ENCODE measurements at regions not wholly inside any gene's neighbourhood (a gene's known extent, or its start where the extent isn't known, plus 50 kb on each side); places are given as distances from the start of the nearest gene placed in this dataset.

DNA sequence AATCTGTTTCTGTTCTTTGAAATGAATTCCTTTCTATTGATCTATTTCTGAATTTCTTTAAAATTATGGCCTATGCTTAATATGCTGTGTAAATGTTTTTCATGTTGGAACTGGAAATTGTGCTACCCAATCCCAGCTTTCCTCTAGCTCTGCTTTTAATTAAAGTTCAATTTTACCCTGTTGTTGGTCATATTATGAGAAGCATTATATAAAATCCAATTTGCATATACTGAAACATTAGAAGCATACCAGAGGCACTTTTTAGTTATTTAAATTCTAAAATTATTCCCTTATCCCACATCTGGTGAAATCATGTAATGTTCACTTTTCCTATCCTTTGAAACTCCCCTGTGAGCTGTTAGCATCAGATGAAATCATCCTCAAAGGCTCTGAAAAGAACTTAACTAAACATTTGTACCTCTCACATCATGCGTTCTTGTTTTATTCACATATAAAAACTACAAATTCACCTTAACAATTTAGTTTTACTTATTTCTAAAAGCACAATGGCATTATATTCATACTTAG is 160.6 kb upstream of the COL21A1 start:
- DNase-seq = no peak

DNA sequence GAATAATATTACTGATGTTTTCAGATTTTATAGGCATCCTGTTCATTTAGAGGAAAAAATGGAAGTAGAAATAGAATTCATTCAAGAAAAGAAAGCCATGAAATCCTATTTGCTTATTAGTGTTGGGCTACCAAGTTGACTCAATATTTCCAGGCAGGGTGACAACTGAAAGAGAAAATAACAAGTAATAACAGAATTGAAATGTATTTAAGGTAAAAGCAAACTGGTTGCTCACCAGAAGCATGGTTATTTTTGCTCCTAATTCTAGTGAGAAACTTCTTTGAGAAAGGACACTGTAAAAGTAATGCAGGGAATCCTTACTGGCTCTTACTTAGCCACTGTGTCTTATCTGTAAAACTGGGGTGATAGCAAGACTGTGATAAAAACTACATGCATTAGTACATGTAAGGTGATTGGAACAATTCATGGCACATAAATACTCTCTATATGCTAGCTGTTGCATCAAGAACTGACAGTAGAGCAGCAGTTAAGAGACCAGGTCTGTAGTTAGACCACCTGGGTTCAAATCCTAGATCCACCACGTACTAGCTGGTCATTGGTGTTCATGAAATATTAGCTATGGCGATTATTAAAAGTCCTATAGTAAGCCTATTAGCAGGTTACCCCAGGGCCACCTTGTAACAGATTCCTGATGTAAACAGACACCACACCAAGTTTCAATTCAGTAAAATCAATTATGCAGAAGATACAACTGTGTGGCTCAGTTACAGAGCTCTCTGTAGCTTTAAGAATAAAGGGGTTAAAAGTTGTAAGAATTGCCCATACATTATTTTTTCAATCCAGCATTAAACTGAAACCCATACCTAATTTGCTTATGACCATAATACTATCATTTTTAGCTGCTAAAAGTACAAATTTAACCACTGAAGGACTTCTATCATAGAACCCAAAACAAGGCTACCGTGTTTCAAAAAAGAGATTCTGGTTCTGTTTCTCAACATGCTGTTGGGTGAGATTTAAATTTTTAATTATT is 159.2 kb upstream of the COL21A1 start:
- DNase-seq = no peak

DNA sequence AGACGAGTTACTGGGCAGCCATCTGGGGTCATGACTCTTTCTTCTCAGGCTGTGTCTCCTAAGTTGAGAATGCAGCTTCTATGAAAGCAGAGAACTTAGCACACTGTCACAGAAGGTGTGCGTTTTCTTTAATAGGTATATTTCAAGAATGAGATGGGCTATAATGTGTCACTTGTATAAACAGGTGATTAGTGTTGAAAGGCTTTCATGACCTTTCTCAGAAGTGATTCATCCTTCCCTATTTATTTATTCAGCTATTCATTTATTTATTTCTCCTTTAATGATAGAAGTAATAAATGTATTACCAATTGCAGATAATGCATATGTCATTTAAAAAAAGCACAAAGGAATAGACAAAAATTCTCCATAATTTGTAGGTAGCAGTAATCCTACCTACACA is 157.2 kb upstream of the COL21A1 start:
- no peak for DNase-seq

DNA sequence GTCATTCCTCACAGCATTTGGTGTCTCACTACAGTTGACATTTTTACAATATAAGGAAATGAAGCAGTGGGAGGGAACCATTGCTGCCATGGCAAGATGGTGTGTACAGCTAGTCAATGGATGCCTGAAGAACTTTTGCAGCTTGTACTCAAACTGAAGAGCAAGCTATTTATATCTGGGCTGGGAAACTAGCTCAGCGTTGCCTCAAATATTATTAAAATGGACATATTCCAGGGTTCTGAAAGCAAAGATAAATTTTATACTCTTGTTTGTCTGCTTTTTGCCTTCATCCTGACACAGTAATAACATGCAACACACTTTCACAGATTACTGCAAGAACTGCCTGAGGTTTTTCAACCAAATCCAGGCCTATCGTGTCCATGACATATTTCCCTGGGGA is 156.4 kb upstream of the COL21A1 start:
- DNase-seq = no peak

DNA sequence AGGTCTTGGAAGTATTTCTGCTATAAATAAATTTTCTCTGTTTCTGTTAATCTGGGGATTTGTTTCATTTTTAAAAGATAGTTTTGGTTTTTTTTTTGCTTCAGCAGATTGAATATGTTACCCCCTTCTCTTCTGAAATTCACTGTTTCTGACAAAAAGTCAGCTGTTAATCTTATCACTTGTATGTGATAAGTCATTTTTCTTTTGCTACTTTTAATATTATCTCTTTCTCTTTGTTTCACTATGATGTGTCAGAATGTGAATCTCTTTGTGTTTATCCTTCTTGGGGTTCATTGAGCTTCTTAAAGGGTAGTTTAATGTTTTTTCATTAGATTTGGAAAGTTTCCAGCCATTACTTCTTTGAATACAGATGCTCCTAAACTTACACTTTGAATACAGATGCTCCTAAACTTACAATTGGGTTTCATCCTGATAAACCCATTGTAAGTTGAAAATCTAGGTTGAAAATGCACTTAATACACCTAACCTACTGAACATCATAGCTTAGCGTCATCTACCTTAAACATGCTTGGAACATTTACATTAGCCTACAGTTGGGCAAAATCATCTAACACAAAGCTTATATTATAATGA is 154.2 kb upstream of the COL21A1 start:
- no peak for DNase-seq

DNA sequence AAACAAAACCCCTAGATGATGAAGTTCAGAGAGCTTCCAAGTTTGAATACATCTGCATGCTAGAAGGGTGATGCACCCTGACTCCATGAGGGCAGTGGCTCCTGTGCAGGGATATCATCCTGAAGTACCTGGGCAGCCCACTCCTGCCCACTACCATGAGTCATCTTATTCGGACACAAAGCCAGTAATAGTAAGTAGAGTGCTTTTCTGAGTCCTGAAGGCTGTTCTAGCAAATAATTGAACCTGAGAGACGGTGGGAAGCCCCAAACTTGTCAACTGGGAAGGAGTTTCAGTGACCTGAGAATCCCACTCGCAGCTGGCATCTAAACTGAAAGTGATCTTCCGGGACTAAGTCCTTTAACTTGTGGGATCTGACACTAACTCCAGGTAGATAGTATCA is 152.9 kb upstream of the COL21A1 start:
- no peak for DNase-seq

DNA sequence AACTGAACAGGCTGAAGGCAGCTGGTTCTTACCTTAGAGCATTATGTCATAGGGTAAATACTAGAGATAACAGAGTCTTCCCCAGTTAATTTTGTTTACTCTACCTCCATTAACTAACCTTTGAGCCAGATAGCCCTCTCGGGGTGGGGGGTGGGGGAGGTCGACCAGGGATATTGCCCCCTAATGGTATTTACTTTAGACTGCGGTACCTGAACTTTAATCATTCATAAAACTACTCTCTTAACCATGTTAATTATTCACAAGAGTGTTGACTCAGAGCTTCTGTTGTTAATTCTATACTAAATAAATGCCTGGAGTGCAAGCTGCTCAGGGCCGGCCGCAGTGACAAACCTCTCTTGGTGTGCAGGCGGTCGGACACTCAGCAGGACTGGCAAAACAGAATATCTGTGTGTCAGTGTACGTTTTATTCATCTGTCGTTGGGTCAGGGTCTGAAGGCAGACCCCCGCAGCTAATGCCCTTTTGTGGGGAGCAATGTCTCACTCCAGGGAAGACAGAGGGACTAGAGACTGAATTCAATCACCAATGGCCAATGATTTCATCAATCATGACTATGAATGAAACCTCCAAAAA is 152.4 kb upstream of the COL21A1 start:
- no peak for DNase-seq

DNA sequence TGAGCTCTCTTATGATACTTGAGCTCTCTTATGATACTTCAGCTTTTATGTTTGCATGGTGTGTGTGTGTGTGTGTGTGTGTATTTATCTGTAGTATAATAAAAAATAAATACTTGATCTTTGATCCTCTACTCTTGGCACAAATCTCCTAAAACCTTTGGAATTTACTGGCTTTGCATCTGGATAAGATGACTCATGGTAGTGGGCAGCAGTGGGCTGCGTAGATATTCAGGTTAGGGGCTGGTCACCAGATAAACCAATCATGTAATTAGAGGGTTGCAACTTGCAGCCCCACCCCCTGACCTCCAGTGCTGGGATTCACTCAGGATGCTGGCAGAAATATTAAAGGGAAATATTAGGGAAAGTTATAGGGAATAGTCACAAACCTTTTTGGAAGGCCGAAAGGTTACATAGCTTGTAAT is 151.9 kb upstream of the COL21A1 start:
- no peak for DNase-seq

DNA sequence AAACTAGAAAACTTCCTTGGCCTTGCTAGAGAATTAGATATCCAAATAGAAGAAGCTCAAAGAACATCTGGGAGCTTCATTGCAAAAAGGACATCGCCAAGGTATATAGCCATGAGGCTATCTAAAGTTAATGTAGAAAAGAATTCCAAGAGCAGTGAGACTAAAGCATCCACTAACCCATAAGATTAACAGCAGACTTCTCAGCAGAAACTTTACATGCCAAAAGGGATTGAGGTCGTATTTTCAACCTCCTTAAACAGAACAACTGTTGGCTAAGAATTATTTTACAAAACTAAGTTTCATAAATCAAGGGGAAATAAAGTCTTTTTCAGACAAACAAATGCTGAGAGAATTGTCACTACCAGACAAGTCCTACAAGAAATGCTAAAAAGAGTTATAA is 149.1 kb upstream of the COL21A1 start:
- DNase-seq = no peak

DNA sequence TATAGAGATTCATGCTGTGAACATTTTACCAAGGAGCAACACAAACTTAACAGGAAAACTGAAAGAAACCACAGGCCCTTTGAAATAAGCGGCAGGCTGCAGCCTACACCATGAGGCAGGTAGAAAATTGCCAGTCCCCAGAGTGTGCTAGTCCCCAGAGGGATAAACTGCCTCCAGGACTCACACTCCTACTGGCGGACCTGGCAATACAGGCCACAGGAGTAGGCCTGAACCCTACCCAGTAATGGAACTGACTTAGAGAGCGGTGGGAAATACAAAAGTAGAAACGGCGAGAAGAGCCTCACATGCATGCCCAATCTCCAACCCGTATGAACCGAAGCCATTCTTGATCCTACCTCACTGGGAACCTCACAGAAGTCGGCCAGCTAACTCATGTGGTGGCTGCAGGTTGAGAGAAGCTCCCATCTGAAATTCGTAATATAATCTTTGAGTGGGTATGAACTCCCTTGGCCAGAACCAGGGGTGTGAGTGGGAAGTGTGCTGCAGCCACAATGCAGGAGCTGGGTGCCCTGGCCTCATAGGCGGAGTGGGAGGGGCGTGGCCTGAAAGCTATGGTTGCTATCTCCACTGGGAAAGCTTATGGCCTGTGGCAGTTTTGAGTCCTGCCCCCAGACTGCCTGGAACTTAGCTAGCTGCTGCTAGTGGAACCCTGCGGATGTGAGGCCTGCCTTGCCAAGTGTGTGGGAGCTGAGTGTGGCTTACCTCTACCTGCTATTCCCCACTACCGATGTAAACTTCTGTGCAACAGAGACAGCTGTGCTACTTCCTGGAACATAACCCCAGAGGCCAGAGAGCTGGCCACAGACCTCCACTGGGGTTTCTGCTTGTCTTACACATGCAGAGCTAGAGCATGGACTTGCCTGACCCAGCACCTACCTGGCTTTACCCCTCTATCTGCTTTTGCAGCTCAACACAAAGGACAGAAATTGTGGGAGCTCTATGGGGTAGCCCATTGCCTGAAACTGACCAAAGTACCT is 146.5 kb upstream of the COL21A1 start:
- DNase-seq = no peak

DNA sequence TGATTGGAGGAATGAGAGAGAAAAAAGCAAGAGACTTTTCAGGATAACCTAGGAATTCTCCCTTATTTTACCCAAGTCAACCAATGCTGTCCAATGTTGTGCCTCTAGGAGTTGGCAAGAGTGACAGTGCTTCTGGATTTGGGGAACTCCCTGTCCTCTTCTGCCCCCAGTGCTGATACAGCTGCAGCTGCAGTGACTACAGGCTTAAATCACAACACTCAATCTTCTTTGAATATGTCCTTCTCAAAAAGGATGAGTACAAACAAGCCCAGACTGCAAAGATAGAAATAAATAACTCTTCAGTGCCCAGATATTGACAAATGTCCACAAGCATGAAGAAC is 141.0 kb upstream of the COL21A1 start:
- no peak for DNase-seq

DNA sequence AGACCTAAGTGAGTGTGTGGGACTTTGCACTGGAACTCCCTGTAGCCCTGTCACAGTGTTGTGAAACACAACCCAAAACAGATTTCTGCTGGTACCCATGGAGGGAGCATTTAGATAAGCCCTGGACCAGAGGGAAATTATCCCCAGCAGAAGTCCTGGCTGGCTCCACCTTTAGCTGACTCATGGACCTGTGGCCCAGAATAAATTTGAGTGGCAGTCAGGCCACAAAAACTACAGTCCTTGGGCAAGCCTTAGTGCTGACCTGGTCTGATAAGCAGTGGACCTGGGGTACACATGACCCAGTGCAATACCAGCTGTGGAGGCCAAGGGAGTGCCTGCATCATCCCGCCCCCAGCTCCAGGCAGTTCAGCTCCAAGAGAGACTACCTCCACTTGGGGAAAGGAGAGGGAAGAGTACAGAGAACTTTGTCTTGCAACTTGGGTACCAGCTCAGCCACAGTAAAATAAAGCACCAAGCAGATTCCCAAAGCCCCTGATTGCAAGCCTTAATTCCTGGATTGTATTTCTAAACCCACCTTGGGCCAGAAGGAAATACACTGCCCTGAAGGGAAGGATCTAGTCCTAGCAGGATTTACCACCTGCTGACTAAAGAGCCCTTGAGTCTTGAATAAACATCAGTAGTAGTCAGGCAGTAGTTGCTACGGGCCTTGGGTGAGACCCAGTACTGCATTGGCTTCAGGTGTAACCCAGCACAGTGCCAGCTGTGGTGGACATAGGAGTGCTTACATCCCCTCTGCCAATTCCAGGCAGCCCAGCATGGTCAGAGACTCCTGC is 140.4 kb upstream of the COL21A1 start:
- no peak for DNase-seq

DNA sequence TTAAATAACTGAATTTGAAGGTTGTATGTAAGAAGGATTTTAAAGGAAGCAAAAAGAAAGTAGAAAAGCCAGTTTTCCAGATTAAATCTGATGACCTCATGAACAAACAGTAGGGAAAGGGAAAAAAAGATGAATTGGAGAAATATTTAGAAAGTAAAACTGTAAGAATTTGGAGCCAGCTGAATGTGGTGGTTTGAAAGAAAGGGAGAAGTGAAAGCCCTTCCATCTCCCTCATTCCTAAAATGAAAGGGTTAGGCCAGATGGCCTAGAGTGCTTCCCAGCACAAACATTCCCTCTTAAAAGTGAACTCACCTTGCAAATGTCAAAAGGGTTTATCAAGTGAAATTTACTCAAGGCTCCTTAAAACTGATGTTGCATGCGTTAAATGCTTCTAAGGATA is 139.3 kb upstream of the COL21A1 start:
- DNase-seq = no peak

DNA sequence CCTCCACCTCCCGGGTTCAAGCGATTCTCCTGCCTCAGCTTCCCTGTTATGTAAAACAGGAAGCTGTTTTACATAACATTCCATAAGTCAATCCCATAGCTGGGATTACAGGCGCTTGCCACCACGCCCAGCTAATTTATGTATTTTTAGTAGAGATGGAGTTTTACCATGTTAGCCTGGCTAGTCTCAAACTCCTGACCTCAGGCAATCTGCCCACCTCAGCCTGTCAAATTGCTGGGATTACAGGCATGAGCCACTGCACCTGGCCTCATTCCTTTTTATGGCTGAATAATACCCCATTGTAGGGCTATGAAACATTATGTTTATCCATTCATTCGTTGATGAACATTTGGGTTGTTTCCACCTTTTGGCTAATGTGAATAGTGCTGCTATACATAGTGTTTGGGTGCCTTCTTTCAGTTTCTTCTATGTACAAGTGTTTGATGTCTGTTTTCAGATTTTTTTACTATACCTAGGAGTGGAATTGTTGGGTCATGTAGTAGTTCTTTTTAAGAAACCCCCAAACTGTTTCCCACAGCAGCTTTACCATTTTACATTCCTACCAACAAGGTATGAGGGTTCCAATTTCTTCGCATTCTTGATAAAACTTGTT is 138.7 kb upstream of the COL21A1 start:
- no peak for DNase-seq

DNA sequence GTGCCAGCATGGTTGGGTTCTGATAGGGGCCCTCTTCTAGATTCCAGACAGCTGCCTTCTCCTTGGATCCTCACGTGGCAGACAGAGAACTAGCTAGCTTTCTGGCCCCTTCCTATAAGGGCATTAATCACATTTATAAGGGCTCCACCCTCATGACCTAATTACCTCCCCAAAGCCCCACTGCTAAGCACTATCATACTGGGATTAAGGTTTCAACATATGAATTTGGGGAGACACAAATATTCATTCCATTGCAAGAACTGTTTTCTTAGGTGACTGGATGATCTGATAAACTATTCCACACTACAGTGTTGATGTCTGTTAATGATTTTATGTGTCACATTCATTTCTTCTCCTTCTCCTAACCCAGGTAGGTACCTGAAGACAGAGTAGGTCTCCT is 135.8 kb upstream of the COL21A1 start:
- no peak for DNase-seq

DNA sequence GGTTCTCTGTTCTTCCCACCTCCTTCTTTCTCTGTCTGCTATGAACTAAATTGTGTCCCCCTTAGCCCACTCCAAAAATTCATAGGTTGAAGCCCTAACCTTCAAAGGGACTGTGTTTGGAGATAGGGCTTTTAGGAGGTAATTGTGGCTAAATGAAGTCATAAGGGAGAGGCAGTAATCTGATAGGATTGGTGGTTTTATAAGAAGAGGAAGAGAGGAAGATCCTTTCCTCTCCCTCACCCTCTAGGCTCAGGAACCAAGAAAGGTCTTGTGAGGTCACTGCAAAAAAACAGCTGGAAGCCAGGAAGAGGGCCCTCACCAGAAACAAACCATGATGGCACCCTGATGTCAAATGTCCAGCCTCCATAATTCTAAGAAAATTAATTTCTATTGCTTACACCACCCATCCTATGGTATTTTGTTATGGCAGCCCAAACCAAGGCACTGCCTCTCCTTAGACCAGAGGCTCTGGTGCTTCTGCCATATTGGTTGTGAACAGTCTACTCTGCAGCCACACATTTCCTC is 135.1 kb upstream of the COL21A1 start:
- no peak for DNase-seq

DNA sequence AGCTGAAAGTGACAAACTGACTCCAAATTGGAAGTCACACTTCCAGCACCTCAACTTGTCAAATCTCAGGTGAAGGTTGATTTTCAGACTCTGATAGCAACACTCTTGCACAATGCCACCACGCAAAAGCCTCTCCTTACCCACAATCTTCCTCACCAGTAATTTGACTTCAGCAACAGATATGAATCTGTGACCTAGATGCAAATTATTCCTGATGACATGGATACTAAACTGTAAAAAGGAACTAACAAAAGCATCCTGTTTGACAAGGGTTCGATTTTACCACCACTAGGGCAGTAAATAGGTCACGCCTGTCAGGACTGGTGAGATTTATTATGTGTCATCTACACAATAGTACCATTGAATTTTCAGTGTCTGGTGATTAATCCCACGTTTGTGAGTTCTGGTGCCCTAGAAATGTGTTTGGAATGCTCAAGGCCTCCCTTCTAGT is 134.4 kb upstream of the COL21A1 start:
- DNase-seq = no peak

DNA sequence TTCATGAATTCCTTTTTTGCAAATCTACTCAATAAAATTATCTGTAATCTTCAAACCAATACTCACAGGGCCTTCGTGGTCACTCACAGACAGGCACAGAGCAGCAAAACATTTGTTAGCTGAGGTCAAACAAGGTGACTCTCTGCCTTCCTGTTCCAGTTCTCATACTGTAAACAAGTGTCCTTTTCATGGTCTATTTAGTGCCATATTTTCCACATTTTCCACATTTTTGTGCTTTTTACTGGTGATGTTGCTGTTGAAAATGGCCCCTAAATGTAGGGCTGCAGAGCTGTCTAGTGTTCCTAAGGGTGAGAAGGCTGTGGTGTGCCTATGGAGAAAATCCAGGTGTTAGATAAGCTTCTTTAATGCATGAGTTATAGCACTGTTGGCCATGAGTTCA is 133.1 kb upstream of the COL21A1 start:
- no peak for DNase-seq

DNA sequence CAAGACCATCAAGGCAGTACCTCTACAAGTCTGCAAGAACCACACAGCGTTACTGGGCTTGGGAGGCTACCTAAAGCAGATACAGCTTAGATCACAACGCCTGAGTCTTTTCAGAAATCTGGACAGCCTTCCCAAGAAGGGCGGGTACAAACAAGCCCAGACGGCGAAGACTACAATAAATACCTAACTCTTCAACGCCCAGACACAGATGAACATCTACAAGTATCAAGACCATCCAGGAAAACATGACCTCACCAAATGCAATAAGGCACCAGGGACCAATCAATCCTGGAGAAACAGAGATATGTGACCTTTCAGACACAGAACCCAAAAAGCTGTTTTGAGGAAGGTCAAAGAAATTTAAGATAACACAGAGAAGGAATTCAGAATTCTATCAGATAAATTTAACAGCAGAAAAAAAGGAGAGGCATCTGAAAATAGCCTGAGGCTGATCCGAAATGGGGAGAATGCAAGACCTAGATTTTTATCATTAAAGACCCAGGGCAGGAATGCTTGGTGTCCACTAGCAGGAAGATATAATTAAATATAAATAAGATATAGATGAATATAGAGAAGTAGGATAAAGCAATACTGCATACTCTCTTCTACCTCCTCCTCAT is 131.7 kb upstream of the COL21A1 start:
- no peak for DNase-seq

DNA sequence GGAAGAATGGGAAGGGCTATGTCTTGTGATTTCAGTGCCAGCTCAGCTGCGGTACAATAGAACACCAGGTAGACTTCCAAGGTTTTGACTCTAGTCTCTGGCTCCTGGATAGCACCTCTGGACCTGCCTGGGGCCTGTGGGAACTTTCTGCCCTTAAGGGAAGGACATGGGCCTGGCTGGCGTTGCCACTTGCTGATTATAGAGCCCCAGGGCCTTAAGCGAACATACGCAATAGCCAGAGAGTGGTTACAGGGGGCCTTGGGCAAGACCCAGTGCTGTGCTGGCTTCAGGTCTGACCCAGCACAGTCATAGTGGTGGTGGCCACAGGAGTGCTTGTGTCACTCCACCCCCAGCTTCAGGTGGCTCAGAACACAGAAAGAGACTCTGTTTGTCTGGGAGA is 131.1 kb upstream of the COL21A1 start:
- DNase-seq = no peak

DNA sequence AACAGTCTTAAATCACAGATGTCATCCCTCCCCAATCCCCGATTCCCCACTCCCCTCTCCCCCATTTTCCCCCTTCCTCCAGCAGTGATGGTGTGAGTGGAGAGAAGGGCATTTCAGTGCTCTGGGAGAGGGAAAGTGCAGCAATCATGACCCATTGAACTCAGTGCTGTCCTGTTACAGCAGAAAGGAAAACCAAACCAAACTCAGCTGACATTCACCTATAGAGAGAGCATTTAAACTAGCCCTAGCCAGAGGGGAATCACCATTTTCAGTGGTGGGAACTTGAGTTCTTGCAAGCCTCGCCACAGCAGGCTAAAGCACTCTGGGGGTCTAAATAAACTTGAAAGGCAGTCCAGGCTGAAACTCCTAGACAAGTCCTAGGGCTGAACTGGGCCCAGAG is 129.9 kb upstream of the COL21A1 start:
- DNase-seq = no peak
